Urothelium cell line (cell line): ENCODE measurements at regions not wholly inside any gene's neighbourhood (a gene's known extent, or its start where the extent isn't known, plus 50 kb on each side); places are given as distances from the start of the nearest gene placed in this dataset.
A peak's percentile ranks its signal among the peaks of the same experiment; 100 is the strongest.

ENCODE experiments used
- DNase-seq: peaks from one replicate; pipeline ENCODE4 v3.0.0; 2011; ENCODE audit warnings: low spot score, mixed read lengths
- FAIRE-seq: peaks from 2 replicates; lab custom pipeline; 2011; peaks lifted over from hg19 to GRCh38; lab: Jason Lieb, UNC

DNA sequence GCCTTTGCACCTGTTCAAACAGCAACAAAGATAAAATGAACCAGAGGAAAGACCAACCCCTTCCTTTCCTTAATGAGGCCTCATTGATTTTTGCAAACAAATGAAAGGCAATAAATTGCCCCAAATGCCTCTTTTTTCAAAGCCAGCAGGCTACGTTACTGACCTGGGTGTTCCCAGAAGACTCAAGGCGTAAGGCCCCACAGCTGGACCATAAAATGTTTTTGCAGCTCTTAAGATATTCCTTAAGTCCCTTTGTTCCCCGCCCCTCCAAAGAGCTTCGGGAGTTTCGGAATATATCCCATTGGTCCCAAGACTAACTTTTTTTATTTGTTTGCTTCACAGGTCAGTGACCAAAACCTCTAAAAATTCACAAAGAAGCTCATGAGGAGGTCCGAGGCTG lies 462.9 kb upstream of the PRICKLE1 start:
- no peak for FAIRE-seq

DNA sequence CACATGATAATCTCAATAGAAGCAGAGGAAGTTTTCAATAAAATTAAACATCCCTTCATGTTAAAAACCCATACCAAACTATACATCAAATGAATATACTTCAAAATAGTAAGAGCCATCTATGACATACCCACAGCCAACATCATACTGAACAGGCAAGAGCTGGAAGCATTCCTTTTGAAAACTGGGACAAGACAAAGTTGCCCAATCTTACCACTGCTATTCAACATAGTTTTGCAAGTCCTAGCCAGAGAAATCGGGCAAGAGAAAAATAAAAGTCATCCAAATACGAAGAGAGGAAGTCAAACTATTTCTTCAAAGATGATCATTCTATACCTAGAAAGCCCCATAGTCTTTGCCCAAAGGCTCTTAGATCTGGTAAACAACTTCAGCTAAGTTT lies 454.7 kb upstream of the PRICKLE1 start:
- DNase-seq (no peak), FAIRE-seq (no peak)

More for the DNA sequence above, 462.9 kb upstream of the PRICKLE1 start:
- no peak for DNase-seq

DNA sequence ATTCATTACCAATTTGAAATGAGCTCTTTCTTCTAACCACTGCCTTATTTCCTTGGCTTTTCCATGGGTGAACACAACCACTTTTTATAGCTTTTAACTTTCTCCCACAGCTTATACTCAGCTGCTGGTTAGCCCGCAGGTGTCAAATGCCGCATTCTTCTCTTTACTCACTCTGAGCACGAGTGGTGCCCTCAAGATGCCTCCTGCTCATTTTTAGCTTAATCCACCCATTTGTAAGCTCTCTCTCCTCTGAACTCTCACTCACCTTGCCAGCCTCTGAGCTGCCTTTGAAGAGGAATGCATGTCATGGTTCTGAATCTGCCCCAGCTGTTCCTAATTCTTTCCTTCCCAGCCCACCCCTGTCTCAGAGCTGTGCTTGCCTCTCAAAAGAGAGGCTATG lies 449.4 kb upstream of the PRICKLE1 start:
- FAIRE-seq (no peak), DNase-seq (no peak)

DNA sequence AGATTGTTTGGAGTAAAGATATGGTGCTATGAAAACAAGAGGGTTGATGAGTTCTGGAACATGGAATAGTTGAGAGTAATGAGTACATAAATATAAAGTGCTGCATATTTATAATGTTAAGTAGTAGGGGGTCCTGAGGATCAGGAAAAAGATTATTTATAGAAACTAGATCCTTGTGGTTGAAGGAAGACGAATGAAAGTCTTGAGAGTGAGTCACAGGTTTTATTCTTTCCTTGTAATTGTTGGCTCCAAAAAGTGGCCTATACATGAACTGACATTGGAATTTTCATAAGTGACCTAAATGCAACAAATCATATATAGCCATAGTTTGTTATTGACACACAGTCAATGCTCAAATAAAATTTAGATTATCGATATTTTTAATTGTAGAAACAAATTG lies 440.4 kb upstream of the PRICKLE1 start:
- FAIRE-seq (no peak), DNase-seq (no peak)

DNA sequence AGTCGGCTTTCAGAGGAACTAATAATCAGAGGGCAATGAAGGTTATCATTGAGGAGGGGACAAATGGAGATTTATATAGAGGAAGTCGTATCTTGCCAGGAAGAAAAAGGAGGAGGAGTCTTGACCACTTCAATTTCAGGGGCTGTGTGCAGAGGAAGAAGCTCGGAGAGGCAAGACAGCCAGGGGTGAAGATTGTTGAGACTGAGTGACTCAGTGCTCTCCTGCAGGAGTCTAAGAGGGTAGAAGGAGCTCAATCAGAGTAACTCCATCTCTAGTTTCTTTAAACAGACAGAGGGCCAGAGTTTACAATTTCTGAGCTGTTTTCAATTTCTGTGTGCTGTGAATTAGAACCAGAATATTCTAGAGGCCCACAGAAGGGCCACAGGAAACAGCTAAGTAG lies 439.3 kb upstream of the PRICKLE1 start:
- DNase-seq: no peak
- no peak for FAIRE-seq

DNA sequence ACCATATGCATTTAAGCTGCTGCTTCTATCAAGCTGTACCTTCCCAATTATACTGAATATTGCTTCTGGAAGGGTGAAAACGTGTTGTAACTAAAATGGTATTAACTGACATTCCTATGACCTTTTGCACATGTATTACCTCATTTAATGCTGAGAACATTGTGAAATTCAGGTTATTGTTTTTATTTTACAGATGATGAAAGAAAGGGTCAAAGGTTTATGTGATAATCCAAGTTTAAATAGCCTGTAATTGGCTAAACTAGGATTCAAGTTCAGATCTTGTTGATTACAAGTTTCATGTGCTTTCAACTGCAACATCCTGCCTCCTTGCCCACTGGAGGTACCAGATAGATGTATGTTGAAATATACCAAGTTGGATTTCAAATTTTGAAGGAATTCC lies 433.3 kb upstream of the PRICKLE1 start:
- FAIRE-seq: no peak

DNA sequence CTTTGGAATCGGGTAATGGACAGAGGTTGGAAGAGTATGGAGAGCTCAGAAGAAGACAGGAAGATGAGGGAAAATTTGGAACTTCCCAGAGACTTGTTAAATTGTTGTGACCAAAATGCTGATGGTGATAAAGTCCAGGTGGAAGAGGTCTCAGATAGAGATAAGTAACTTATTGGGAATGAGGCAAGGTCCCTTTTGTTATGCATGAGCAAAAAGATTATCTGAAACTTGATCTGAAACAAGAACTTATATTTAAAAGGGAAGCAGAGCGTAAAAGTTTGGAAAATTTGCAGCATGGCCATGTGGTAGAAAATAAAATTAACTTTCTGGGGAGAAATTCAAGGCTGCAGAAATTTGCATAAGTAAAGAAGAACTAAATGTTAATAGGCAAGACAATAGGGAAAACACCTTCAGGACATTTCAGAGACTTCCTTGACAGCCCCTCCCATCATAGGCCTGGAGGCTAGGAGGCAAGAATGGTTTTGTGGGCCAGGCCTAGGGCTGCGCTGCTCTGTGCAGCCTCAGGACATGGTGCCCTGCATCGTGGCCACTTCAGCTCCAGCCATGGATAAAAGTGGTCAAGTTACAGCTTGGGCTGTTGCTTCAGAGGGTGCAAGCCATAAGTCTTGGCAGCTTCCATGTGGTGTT lies 425.7 kb upstream of the PRICKLE1 start:
- DNase-seq (no peak), FAIRE-seq (no peak)

More for the DNA sequence above, 433.3 kb upstream of the PRICKLE1 start:
- DNase-seq: no peak

DNA sequence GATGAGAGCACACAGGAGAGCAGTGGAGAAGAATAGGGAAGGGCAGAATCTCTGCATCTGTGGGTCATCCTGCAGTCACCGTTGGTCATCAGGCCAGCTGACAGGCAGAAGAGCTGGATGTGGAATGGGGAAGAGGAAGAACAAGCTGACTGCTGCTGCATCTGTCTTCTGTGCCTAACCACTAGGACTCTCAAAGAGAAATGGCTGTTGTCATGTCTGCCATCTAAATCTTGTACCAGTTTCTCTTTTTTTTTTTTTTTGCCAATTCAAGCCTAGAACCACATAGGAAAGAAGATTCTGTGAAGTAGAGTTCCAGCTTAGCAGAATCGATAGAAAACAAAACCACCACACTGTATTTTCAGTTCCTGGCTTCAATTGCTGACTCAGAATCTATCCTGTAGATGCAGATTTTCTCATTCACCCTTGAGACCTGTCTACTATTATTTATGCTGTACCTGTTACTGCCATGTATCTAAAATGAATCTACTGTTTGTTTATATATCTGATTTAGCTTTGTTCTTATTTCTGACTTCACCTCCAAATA lies 421.9 kb upstream of the PRICKLE1 start:
- DNase-seq: no peak
- no peak for FAIRE-seq

DNA sequence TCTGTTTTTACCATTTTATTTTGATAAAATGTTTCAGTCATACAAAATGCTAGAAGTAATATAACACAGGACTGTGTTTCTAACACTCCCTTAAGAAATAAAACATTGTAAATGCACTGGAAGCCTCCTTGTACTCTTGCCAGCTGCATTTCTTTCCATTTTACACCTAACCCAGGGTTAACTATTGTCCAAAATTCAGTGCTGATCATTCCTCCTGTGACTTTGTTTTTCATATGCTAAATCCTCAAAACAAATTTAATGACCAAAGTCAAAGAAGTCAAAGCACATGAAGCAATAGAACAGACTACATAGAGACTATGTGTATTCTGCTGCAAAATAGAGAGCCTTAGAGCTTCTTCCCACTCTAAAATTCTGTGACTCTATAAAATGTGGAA lies 420.3 kb upstream of the PRICKLE1 start:
- DNase-seq (no peak), FAIRE-seq (no peak)

DNA sequence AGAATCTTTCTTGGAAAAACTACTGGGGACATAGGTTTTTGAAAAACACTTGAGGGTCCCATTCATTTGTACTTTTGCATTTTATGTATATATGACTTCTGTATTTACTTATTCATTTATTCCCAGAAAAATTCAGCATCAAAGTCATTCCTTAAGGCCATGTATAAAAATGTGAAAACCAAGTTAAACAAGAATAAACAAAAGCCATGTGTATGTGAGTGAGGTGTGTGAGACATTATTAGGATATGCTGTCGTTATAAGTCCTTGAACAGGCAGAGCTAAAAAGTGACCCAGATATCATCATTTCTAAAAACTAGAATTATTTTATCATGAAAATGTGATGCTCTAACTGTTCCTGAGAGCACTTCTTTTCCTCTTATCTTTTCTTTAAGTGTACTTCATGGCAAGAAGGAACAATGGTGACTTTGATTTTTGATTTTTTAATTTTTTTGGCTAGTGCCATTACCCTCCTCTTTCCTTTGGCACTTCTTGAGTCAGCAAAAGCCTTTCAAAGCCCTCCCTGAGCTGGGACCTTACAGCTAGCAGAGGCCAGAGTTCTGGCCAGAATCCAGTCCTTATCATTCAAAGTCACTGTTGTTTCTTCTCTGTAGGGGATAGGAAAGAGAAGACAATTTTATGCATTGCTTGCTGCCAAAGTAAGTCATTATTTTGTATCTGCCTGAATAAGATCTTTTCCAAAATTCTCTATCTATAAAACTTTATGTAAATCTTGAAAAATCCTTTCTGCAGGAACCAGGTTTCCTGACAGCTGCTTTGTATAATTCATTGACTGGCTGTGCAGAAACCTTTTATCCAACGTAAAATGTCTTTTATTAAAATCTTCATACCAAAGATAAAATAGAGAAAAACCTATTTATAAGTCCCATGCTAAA lies 419.7 kb upstream of the PRICKLE1 start:
- no peak for DNase-seq
- no peak for FAIRE-seq

DNA sequence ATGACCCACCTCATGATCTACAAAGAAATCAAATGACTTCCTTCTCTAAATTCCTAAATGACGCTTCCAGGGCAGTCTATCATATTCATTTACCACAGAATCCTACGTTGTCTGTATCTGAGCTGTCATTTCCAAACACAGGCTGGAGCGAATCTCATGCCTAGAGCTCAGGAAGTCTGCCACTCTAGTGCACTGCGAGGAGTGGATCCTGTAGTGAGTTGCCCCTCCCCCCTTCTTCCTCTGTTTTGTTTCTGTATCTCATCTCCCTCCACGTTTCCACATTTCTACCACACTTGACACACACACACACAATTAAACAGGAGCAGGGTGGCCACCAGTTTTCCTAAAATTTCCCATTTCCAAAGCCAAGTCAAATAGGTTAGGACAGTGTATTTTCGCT lies 415.4 kb upstream of the PRICKLE1 start:
- FAIRE-seq (no peak), DNase-seq (no peak)

DNA sequence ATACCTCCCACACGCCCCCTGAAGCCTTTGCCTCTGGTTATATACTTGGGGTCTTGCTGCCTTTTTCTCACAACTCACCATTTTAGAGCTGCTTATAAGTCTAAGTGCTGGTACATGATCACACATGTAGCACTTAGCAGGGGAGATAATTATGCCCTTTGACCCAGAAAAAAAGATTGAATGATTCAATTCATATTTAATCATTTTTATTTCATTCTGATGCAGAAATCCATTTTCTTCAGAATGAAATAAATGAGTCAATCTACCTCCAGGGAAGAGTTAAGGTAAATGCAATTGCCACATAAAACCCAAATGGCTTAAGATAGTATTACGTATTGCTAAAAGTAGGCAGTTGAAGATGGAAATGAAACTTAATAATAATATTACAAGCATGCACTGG lies 414.6 kb upstream of the PRICKLE1 start:
- no peak for FAIRE-seq
- DNase-seq: no peak

DNA sequence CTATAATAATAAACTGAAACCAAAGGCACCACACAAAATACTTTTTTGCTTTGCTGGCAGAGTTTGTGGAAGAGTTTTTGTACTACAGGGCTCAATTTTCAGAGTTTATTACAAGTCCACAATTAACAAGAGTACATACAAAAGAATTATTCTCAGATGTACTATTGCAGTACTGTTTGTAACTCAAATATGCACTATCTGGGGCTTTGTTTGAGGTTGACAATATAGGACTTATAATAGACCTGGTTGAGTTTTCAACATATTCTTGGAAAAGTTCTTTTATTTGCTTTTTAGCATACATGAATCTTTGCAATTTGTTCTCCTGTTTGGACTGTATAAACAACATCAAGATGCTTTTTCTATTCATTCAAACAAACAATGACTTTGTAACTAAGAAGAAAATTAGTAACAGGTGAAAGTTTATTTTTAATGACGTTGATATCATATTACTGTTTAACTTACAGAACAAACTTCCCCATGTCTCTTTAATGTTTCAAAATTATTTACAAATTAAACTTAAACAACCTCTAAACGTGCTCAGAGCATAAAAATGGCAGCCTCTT lies 407.4 kb upstream of the PRICKLE1 start:
- DNase-seq (no peak), FAIRE-seq (no peak)

DNA sequence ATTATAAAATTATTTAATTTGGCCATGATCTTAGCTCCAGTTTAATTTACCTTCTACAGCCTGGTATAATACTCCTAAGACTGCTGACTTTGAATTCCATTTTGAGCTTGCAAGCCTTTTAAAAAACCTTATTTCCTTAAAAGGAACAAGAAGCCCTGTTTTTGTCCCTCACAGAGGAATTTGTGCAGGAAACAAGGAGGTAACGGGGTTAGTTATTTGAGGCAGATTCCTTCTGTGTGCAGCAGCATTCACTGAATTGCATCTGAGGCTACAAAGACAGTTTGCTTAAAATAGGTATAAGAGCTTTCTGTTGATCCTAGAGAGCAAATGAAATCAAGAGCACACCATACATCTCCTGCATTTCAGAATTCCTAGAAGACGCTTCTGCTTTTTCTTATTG lies 403.3 kb upstream of the PRICKLE1 start:
- no peak for DNase-seq
- FAIRE-seq: no peak

DNA sequence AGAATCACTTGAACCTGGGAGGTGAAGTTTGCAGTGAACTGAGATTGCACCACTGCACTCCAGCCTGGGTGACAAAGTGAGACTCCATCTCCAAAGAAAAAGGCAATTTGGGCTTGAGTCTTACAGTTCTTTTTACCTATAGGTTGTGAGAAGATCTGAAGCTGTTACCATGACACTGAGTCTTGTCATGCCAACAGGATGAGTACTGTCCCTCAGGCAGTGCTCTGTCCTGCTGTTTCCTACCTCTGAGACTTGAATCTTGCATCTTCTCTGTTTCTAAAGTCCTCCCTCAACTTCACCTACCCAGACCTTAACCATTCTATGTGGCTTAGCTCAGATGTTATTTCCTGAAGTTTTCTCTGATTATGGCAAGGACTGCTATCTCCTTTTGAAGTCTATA lies 400.8 kb upstream of the PRICKLE1 start:
- FAIRE-seq (no peak), DNase-seq (no peak)

DNA sequence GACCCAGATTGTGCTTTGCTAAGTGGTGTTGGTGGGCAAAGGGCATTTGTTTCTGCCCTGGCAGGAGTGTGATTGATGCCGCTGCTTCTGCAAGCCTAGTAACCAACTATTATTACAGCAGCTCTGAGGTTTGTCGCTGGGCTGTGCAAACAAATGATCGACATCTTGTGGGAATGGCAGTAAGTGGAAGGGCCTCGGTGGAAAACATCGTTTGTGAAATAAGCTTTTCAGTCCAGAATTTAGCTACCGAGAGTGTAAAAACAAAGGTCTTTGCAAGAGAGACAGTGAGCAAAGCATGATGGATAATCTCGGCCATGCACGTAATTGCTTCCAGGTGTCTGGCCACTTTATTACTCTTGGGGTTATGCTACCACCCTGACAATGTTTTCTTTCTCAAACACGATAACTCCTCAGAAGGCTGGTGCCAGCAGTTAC lies 397.7 kb upstream of the PRICKLE1 start:
- DNase-seq (no peak), FAIRE-seq (no peak)

DNA sequence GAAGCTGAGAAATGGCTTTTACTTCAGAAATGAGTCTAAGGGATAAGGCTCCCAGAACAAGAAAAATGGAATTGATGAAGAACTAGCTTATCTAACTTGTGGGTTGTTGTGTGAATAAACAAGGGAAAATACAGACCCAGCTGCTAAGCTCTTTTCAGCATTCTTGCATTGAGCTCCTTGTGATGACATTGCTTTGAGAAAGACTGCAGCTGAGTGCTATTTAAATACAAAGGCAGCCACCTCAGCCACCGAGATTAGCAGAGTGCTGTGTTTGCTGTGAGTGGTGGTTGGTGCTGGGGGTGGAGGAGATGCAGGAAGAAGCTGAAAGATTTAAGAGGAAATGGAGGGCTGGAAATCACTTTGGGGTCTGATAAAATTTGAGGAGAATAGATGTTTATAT lies 396.0 kb upstream of the PRICKLE1 start:
- DNase-seq (no peak), FAIRE-seq (no peak)

DNA sequence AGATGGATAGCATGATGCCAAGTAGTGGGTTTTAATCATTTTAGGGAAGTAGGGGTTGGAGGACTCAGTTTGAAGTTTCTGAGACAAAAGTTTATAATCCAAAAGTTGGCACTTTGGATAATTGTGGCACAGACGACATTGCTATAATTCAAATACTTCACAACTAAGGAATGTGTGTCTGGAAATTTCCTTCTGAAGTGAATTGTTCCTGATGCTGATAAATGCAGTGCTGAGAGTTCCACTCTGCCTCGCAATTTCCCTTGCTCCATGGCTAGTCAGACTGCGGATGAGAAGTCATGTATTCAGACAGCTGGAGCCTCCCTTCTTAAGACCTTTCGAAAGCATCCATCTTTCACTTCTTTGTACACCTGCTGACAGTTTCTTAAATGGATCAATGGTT lies 393.3 kb upstream of the PRICKLE1 start:
- no peak for FAIRE-seq

DNA sequence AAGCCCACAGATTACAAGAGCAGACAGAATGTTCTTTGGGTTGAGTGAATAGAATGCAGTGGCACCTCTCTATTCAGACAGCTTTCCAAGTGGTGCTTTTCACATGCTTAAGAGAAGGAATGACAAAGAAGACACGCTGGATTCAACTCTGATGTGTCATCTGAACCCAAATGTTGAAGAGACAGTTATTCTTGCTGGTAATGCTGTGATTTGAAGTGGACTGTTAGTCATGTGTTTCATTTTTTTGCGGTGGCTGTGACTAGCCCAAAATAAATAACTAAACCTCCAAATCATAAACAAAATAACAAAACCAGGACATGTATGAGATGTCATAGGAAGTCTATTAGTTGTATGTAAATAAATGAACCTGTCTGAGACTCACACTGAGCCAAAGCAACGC lies 391.8 kb upstream of the PRICKLE1 start:
- FAIRE-seq (peak; percentile 77), DNase-seq (no peak)

More for the DNA sequence above, 393.3 kb upstream of the PRICKLE1 start:
- no peak for DNase-seq

DNA sequence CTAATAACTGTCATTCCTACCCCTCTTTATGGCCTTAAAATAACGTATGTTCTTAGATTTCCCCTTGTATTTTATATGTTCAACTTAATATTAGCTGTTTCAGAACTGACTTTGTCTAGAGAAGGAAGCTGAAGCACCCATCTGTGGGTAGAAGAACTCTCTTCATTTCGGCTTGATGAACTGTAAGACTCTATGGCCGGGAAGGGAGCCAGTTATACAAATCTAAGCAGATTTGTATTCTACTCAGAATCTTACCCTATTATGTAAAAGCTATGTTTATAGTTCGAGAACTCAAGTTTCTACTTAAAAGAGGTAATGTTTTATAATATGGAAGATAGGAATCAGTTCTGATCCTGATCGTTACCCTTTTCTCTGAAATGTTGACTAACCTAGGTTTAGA lies 390.9 kb upstream of the PRICKLE1 start:
- no peak for DNase-seq
- FAIRE-seq: no peak

DNA sequence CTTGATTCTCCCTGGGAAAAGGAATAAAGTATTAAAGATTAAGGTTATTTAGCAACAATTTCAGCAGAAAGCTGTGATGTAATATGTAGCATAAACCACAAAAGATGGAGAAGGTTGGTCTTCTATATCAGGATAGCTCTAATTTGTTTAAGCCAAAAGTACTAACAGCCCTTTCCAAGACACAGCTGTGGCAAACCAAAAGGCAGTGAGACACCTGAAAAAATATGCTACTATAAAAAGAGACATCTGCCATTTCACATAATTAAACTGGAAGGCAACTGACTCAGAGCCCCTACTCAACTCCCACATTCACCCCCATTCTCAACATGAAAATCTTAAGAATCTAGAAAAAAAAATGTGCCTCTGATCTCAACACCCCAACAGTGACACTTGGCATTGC lies 390.2 kb upstream of the PRICKLE1 start:
- no peak for FAIRE-seq
- no peak for DNase-seq

DNA sequence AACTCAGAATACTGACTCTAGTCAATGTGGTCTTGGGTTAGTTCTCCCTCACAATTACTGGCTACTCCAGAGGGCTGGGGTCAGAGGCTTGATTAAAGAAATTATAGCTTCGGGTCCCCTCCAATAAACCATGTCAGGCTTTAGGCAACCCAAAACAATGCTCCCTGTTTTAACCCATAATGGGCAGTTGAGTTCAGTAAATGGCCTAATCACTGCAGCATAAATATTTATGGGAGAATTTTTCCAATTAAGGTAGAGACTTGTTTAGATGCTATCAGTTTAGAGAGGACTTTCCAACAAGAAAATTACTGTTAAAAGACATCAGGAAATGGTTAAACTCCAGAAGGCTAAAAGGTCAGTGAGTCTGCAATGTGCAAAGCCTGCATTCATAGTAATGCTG lies 389.2 kb upstream of the PRICKLE1 start:
- no peak for FAIRE-seq

More for the DNA sequence above, 389.2 kb upstream of the PRICKLE1 start:
- DNase-seq: no peak
